IPS-NIHi7 (cell line): ENCODE measurements at regions not wholly inside any gene's neighbourhood (a gene's known extent, or its start where the extent isn't known, plus 50 kb on each side); places are given as distances from the start of the nearest gene placed in this dataset.

ENCODE experiments used
- DNase-seq: peaks from one replicate; pipeline ENCODE4 v3.0.0; 2012; ENCODE audit warnings: mixed read lengths; ENCODE audit errors: extremely low spot score

GRCh38 chr1:208899438-208899837 lies 655.3 kb upstream of the PLXNA2 start:
- DNase-seq = no peak

GRCh38 chr1:208903251-208903905 lies 659.2 kb upstream of the PLXNA2 start:
- DNase-seq = no peak

GRCh38 chr1:208907790-208908189 lies 663.6 kb upstream of the PLXNA2 start:
- no peak for DNase-seq

GRCh38 chr1:208909011-208909984 lies 665.1 kb upstream of the PLXNA2 start:
- no peak for DNase-seq

- DNase-seq = no peak
These were observed 666.0 kb upstream of the PLXNA2 start for GRCh38 chr1:208910161-208910560.

GRCh38 chr1:208917281-208917680 lies 666.2 kb upstream of the CAMK1G start:
- no peak for DNase-seq

GRCh38 chr1:208917723-208918122 lies 665.8 kb upstream of the CAMK1G start:
- DNase-seq = no peak

GRCh38 chr1:208918160-208918559 lies 665.4 kb upstream of the CAMK1G start:
- DNase-seq = no peak

GRCh38 chr1:208919371-208919770 lies 664.1 kb upstream of the CAMK1G start:
- DNase-seq = no peak

GRCh38 chr1:208921259-208921658 lies 662.3 kb upstream of the CAMK1G start:
- no peak for DNase-seq

- no peak for DNase-seq
These were observed 660.1 kb upstream of the CAMK1G start for GRCh38 chr1:208923456-208923855.

GRCh38 chr1:208923946-208924720 lies 659.4 kb upstream of the CAMK1G start:
- no peak for DNase-seq

- DNase-seq = no peak
These were observed 658.6 kb upstream of the CAMK1G start for GRCh38 chr1:208924928-208925327.

- DNase-seq = no peak
These were observed 655.0 kb upstream of the CAMK1G start for GRCh38 chr1:208928349-208929010.

- no peak for DNase-seq
These were observed 653.9 kb upstream of the CAMK1G start for GRCh38 chr1:208929575-208929974.

- DNase-seq = no peak
These were observed 651.6 kb upstream of the CAMK1G start for GRCh38 chr1:208931936-208932335.

GRCh38 chr1:208933984-208934525 lies 649.5 kb upstream of the CAMK1G start:
- no peak for DNase-seq

- no peak for DNase-seq
These were observed 648.6 kb upstream of the CAMK1G start for GRCh38 chr1:208934933-208935332.

GRCh38 chr1:208935517-208936187 lies 647.9 kb upstream of the CAMK1G start:
- no peak for DNase-seq

- DNase-seq = no peak
These were observed 643.9 kb upstream of the CAMK1G start for GRCh38 chr1:208939537-208940085.
